GM23338 (cell line): ENCODE measurements at regions not wholly inside any gene's neighbourhood (a gene's known extent, or its start where the extent isn't known, plus 50 kb on each side); places are given as distances from the start of the nearest gene placed in this dataset.

Experiments
- ATAC-seq: fragments of 200-7000 bp; cut with Tn5 transposase; 3 replicates; pipeline ENCODE4 v1.9.1; 2020
- DNase-seq: peaks from one replicate; pipeline ENCODE4 v3.0.0-alpha.2; 2015; ENCODE audit warnings: low spot score
- H2AFZ ChIP-seq: fragments of 200-600 bp; sonication (generic); 2 replicates; pipeline ENCODE4 v1.8.0; 2016; ENCODE audit warnings: antibody characterized with exemption, mild to moderate bottlenecking, moderate library complexity
- H3F3A ChIP-seq: fragments of 200-600 bp; sonication (generic); replicated peaks from 2 replicates; pipeline ENCODE4 v1.8.0; 2017; ENCODE audit warnings: antibody characterized with exemption, mixed run types, low read depth
- H3K27ac ChIP-seq: fragments of 200-600 bp; sonication (generic); 2 replicates; pipeline ENCODE4 v1.6.1; 2016; ENCODE audit warnings: low read depth
- H3K27me3 ChIP-seq: fragments of 200-600 bp; sonication (generic); 2 replicates; pipeline ENCODE4 v1.8.0; 2016; ENCODE audit warnings: mild to moderate bottlenecking, mixed run types, moderate library complexity; ENCODE audit not compliant: insufficient read depth
- H3K36me3 ChIP-seq: fragments of 200-600 bp; sonication (generic); 2 replicates; pipeline ENCODE4 v1.8.0; 2016; ENCODE audit warnings: mild to moderate bottlenecking; ENCODE audit not compliant: insufficient read depth
- H3K4me1 ChIP-seq: fragments of 200-600 bp; sonication (generic); 2 replicates; pipeline ENCODE4 v1.8.0; 2016; ENCODE audit warnings: mild to moderate bottlenecking, moderate library complexity; ENCODE audit not compliant: insufficient read depth
- H3K4me2 ChIP-seq: fragments of 200-600 bp; sonication (generic); 2 replicates; pipeline ENCODE4 v1.7.1; 2017; ENCODE audit warnings: mixed run types
- H3K4me3 ChIP-seq: fragments of 200-600 bp; sonication (generic); 2 replicates; pipeline ENCODE4 v1.6.1; 2016; ENCODE audit warnings: mixed run types
- H3K79me2 ChIP-seq: fragments of 200-600 bp; sonication (generic); replicated peaks from 2 replicates; pipeline ENCODE4 v1.8.0; 2017; ENCODE audit warnings: mild to moderate bottlenecking; ENCODE audit not compliant: insufficient read depth
- H3K9me2 ChIP-seq: fragments of 200-600 bp; sonication (generic); 2 replicates; pipeline ENCODE4 v1.8.0; 2017; ENCODE audit not compliant: insufficient read depth
- H4K20me1 ChIP-seq: fragments of 200-600 bp; sonication (generic); replicated peaks from 2 replicates; pipeline ENCODE4 v1.8.0; 2017; ENCODE audit warnings: mild to moderate bottlenecking; ENCODE audit not compliant: insufficient read depth
- H3K27ac Mint-ChIP-seq: 2 replicates; pipeline ENCODE4 v1.8.0; 2020; ENCODE audit warnings: inconsistent platforms, mild to moderate bottlenecking, moderate library complexity, mixed read lengths
- H3K27me3 Mint-ChIP-seq: 3 replicates; pipeline ENCODE4 v1.8.0; 2022; ENCODE audit warnings: low read depth, mild to moderate bottlenecking, moderate library complexity, mixed read lengths, inconsistent platforms; ENCODE audit not compliant: insufficient read depth, poor library complexity
- H3K36me3 Mint-ChIP-seq: 3 replicates; pipeline ENCODE4 v1.8.0; 2021; ENCODE audit warnings: low read depth, mild to moderate bottlenecking, inconsistent platforms, moderate library complexity, mixed read lengths
- H3K4me1 Mint-ChIP-seq: 3 replicates; pipeline ENCODE4 v1.8.0; 2020; ENCODE audit warnings: mild to moderate bottlenecking, inconsistent platforms, mixed read lengths
- H3K4me3 Mint-ChIP-seq: 3 replicates; pipeline ENCODE4 v1.8.0; 2021; ENCODE audit warnings: moderate library complexity, mild to moderate bottlenecking, inconsistent platforms, mixed read lengths
- H3K9me3 Mint-ChIP-seq: 3 replicates; pipeline ENCODE4 v1.8.0; 2020; ENCODE audit warnings: moderate library complexity, mild to moderate bottlenecking, inconsistent platforms, mixed read lengths
- CREB1 ChIP-seq: fragments of 250-450 bp; sonication (Bioruptor Pico); IDR thresholded peaks from 2 replicates; pipeline ENCODE4 v1.5.0; 2020; ENCODE audit warnings: low read depth, mild to moderate bottlenecking, moderate library complexity
- EZH2 ChIP-seq: fragments of 200-600 bp; sonication (generic); IDR thresholded peaks from one replicate; pipeline ENCODE4 v1.8.0; 2017; ENCODE audit warnings: antibody characterized with exemption, mild to moderate bottlenecking, low read depth; ENCODE audit not compliant: unreplicated experiment
- EZH2phosphoT487 ChIP-seq: fragments of 200-600 bp; sonication (generic); IDR thresholded peaks from one replicate; pipeline ENCODE4 v1.8.1; 2018; ENCODE audit warnings: antibody characterized with exemption; ENCODE audit not compliant: unreplicated experiment
- JUNB ChIP-seq: IDR thresholded peaks from one replicate; pipeline ENCODE4 v1.6.1; 2016; ENCODE audit warnings: antibody characterized with exemption; ENCODE audit not compliant: unreplicated experiment
- NANOG ChIP-seq: IDR thresholded peaks from 2 replicates; pipeline ENCODE4 v1.6.1; 2016; ENCODE audit warnings: antibody characterized with exemption, borderline replicate concordance
- POLR2AphosphoS5 ChIP-seq: IDR thresholded peaks from 2 replicates; pipeline ENCODE4 v1.6.1; 2016; ENCODE audit warnings: antibody characterized with exemption, low read depth
- STAT1 ChIP-seq: IDR thresholded peaks from one replicate; pipeline ENCODE4 v1.6.1; 2016; ENCODE audit warnings: antibody characterized with exemption; ENCODE audit not compliant: unreplicated experiment
- ZNF331 ChIP-seq: fragments of 250-450 bp; sonication (Bioruptor Pico); IDR thresholded peaks from 2 replicates; pipeline ENCODE4 v1.5.0; 2020; ENCODE audit warnings: low read depth, mild to moderate bottlenecking, moderate library complexity
- TF ChIP-seq, protein P1 (sequence below): IDR thresholded peaks from one replicate; pipeline ENCODE4 v1.6.1; 2018; ENCODE audit warnings: antibody characterized with exemption; ENCODE audit not compliant: unreplicated experiment
- TF ChIP-seq, protein P2 (sequence below), 2 experiments: fragments of 200-600 bp in 1 of 2; sonication (generic) in 1 of 2; conservative IDR thresholded peaks; 2 replicates each; pipeline versions ENCODE4 v1.5.1 to v1.6.1; 2016 to 2017; ENCODE audit warnings: antibody characterized with exemption in 2 of 2, low read depth in 2 of 2, mild to moderate bottlenecking in 2 of 2, moderate library complexity in 1 of 2

DNA sequence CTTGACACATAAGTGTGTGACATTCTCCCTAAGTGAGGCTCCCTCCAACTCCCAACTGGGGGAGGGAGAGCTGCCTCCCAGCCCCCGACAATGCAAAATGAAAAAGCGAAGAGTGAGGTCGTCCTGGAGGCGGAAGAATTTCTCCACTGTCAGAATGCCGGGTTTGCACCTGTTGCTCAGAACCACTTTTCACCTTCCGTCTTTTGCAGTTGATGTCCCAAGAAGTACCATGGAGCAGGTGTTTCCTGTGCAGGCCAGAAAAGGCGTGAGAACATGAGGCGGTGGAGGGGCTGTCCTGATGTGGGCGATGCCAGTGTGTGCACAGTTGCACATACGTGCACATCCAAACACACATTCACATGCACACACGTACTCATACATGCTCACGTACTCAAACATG lies 158.6 kb upstream of the AJAP1 start:
- DNase-seq: no peak
- H3K9me2 ChIP-seq: no peaks in the 10 kb centered on the region
- H3K36me3 ChIP-seq: peaks cover 4% of the 10 kb centered on the region; the same call in 1 of the 2 replicates
- Mint-ChIP-seq H3K4me3 (no peak overlapping the region), H3K9me3 (peaks cover 17% of the 10 kb centered on the region), H3K4me1 (no peaks in the 10 kb centered on the region), H3K36me3 (peaks cover 38% of the 10 kb centered on the region), H3K27me3 (no peaks in the 10 kb centered on the region), H3K27ac (no peak overlapping the region)
- no peak overlapping the region for H3K27ac ChIP-seq
- no peak for ATAC-seq
- H4K20me1 ChIP-seq: no peaks in the 10 kb centered on the region
- no peak overlapping the region for H2AFZ ChIP-seq
- H3K4me3 ChIP-seq: no peak overlapping the region
- no peaks in the 10 kb centered on the region for H3F3A ChIP-seq
- H3K4me1 ChIP-seq: no peaks in the 10 kb centered on the region
- no peaks in the 10 kb centered on the region for H3K27me3 ChIP-seq
- no peaks in the 10 kb centered on the region for H3K79me2 ChIP-seq
- no peak overlapping the region for H3K4me2 ChIP-seq
- TF ChIP-seq EZH2phosphoT487: no peak

DNA sequence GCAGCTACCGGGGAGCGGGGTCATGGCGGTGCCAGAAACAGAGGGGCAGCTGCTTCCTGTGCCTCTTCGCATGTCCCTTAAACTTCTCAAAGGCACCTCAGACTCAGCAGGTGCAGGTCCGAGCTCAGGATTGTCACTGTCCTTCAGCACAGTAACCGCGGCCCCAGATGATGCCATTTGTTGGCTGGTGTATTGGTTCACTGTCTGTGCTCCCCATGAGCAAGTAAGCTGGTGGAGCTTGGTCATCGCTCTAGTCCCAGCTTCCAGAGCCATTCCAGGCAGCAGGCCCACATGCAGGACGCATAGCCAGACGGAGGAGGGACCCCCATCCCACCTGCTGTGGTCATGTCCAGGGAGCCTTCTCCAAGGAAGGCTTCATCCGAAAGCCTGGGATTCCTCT lies 154.0 kb upstream of the AJAP1 start:
- ATAC-seq: no peak

DNA sequence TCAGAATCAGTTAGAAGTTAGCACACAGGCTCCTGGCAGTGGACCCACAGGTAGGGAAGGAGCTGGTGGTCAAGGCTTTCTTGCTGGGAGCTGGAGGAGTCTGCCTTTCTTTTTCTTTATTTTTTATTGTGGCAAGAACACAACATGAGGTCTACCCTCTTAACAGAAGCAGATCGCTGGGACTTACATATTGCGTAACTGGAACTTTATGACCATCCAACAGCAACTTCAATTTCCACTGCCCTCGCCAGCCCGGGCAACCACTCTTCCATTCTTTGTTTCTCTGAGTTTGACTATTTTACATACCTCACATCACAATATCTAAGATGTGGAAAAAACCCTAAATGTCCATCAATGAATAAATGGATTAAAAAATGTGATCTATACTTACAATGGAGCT lies 147.8 kb upstream of the AJAP1 start:
- Histone ChIP-seq H3K4me2 (no peak overlapping the region), H4K20me1 (no peaks in the 10 kb centered on the region), H3K36me3 (no peaks in the 10 kb centered on the region; the same call in 1 of the 2 replicates), H3F3A (no peaks in the 10 kb centered on the region), H3K4me1 (no peaks in the 10 kb centered on the region), H3K4me3 (no peak overlapping the region), H2AFZ (no peak overlapping the region), H3K9me2 (no peaks in the 10 kb centered on the region), H3K27ac (no peak overlapping the region), H3K27me3 (no peaks in the 10 kb centered on the region), H3K79me2 (no peaks in the 10 kb centered on the region)
- DNase-seq (no peak), ATAC-seq (no peak)
- peaks cover 98% of the 10 kb centered on the region for H3K9me3 Mint-ChIP-seq
- H3K36me3 Mint-ChIP-seq: peaks cover 40% of the 10 kb centered on the region
- H3K27me3 Mint-ChIP-seq: peaks cover 15% of the 10 kb centered on the region
- H3K4me1 Mint-ChIP-seq: no peaks in the 10 kb centered on the region
- H3K4me3 Mint-ChIP-seq: no peak overlapping the region
- no peak overlapping the region for H3K27ac Mint-ChIP-seq
- TF ChIP-seq NANOG: no peak
- TF ChIP-seq, protein P1, sequence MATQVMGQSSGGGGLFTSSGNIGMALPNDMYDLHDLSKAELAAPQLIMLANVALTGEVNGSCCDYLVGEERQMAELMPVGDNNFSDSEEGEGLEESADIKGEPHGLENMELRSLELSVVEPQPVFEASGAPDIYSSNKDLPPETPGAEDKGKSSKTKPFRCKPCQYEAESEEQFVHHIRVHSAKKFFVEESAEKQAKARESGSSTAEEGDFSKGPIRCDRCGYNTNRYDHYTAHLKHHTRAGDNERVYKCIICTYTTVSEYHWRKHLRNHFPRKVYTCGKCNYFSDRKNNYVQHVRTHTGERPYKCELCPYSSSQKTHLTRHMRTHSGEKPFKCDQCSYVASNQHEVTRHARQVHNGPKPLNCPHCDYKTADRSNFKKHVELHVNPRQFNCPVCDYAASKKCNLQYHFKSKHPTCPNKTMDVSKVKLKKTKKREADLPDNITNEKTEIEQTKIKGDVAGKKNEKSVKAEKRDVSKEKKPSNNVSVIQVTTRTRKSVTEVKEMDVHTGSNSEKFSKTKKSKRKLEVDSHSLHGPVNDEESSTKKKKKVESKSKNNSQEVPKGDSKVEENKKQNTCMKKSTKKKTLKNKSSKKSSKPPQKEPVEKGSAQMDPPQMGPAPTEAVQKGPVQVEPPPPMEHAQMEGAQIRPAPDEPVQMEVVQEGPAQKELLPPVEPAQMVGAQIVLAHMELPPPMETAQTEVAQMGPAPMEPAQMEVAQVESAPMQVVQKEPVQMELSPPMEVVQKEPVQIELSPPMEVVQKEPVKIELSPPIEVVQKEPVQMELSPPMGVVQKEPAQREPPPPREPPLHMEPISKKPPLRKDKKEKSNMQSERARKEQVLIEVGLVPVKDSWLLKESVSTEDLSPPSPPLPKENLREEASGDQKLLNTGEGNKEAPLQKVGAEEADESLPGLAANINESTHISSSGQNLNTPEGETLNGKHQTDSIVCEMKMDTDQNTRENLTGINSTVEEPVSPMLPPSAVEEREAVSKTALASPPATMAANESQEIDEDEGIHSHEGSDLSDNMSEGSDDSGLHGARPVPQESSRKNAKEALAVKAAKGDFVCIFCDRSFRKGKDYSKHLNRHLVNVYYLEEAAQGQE: no peak
- TF ChIP-seq, protein P2, sequence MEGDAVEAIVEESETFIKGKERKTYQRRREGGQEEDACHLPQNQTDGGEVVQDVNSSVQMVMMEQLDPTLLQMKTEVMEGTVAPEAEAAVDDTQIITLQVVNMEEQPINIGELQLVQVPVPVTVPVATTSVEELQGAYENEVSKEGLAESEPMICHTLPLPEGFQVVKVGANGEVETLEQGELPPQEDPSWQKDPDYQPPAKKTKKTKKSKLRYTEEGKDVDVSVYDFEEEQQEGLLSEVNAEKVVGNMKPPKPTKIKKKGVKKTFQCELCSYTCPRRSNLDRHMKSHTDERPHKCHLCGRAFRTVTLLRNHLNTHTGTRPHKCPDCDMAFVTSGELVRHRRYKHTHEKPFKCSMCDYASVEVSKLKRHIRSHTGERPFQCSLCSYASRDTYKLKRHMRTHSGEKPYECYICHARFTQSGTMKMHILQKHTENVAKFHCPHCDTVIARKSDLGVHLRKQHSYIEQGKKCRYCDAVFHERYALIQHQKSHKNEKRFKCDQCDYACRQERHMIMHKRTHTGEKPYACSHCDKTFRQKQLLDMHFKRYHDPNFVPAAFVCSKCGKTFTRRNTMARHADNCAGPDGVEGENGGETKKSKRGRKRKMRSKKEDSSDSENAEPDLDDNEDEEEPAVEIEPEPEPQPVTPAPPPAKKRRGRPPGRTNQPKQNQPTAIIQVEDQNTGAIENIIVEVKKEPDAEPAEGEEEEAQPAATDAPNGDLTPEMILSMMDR (conservative IDR thresholded peaks at IDR 0.05; ENCODE audit: low read depth in 2 of 2): no peak
- TF ChIP-seq CREB1 (CRISPR knock-in tag): no peak
- TF ChIP-seq STAT1: no peak
- TF ChIP-seq JUNB: no peak
- TF ChIP-seq EZH2: no peak
- no peak for TF ChIP-seq ZNF331 (CRISPR knock-in tag)
- TF ChIP-seq POLR2AphosphoS5: no peak

More for the DNA sequence above, 154.0 kb upstream of the AJAP1 start:
- no peaks in the 10 kb centered on the region for H3K9me2 ChIP-seq
- no peaks in the 10 kb centered on the region for H3K4me1 ChIP-seq
- no peak overlapping the region for H3K27ac Mint-ChIP-seq
- H2AFZ ChIP-seq: no peak overlapping the region
- H3K79me2 ChIP-seq: no peaks in the 10 kb centered on the region
- H3F3A ChIP-seq: no peaks in the 10 kb centered on the region
- no peak overlapping the region for H3K27ac ChIP-seq
- H3K4me3 Mint-ChIP-seq: no peak overlapping the region
- H3K4me1 Mint-ChIP-seq: no peaks in the 10 kb centered on the region
- peaks cover 41% of the 10 kb centered on the region for H3K36me3 Mint-ChIP-seq
- no peak for DNase-seq
- no peak overlapping the region for H3K4me2 ChIP-seq
- H3K9me3 Mint-ChIP-seq: peaks cover 62% of the 10 kb centered on the region
- no peaks in the 10 kb centered on the region for H3K27me3 ChIP-seq
- no peaks in the 10 kb centered on the region for H4K20me1 ChIP-seq
- no peaks in the 10 kb centered on the region for H3K36me3 ChIP-seq
- H3K4me3 ChIP-seq: no peak overlapping the region
- peaks cover 8% of the 10 kb centered on the region for H3K27me3 Mint-ChIP-seq
- TF ChIP-seq, protein P2 (conservative IDR thresholded peaks at IDR 0.05; ENCODE audit: low read depth in 2 of 2): no peak
- TF ChIP-seq NANOG (no peak), JUNB (no peak), ZNF331 (CRISPR knock-in tag) (no peak), STAT1 (no peak)
